ENCODE measurements at regions not wholly inside any gene's neighbourhood (a gene's known extent, or its start where the extent isn't known, plus 50 kb on each side); places are given as distances from the start of the nearest gene placed in this dataset.
A peak's percentile ranks its signal among the peaks of the same experiment; 100 is the strongest.

DNA sequence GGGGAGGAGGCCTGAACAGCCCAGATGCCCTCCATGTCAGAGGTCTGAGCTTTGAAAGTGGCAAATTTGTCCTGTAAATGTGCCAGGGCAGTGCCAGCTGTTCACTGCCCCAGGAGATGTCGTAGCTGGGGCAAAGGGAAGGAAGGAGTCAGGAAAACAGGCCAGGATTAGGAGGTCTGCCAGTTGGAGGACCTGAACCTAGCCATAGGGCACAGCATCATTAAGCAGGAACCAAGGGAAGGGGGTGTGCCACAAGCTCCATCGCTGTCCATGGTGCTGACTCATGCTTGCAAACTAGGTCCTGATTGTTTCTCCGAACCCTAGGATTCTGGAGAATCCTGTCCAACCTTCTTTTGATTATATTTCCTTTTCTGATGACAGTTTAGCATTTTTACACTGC is 124.2 kb downstream of the TMEM132E start:
- DNase-seq: peak in 1 of 14 donors; percentile 56

DNA sequence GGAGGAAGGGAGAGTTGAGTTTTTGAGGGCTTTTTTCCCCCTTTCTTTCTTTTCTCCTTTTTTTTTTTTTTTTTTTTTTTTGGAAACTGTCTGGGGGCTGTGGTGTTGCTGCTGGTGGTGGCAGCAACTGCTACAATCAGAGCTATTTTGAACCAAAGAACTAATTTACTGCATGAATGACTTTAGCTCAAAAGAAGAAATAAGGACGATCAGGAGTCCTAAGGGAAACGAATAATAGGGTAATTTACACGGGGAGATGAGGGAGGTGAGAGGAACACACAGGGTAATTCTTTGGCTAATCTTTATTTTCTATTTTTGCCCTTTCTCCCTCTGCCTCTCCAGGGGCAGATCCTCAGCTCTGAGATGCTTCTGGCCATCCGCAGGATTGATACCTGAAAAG is 119.8 kb downstream of the TMEM132E start:
- no peak for DNase-seq

DNA sequence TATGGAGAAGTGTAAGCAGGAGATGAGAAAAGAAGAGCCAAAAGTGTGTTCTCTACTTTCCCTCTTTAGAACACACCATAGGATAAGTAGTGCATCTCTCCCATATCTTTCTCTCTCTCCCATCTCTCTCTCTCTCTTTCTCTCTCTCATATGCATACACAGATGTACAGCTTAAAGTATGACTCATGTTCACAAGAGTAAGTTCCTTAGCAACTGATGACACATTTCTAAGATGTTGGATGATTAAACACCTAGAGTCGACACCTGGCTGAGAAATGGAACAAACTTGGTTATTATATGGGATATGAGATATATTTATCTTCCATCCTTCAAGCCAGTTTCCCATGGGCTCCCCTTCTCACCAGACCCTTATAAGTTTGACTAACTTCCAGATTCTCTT is 113.5 kb downstream of the TMEM132E start:
- no peak for DNase-seq

All from C1 segment of cervical spinal cord (tissue), 14 donors.